GM21423 (cell line): ENCODE measurements at regions not wholly inside any gene's neighbourhood (a gene's known extent, or its start where the extent isn't known, plus 50 kb on each side); places are given as distances from the start of the nearest gene placed in this dataset.
"Not testable (repeated sequence)": the region's sequence is repeated elsewhere in the genome, so short reads cannot be mapped to it uniquely, and the experiment has no call there.

Source experiments
- ATAC-seq: cut with Tn5 transposase; IDR thresholded peaks from one replicate; pipeline ENCODE4 v1.9.1; 2021; ENCODE audit warnings: mild to moderate bottlenecking, moderate library complexity; ENCODE audit not compliant: unreplicated experiment

- ATAC-seq, result no peak
These were observed 134.1 kb upstream of the RXFP2 start for GRCh38 chr13:31605076-31605860.

- ATAC-seq, result not testable (repeated sequence)
These were observed 131.8 kb upstream of the RXFP2 start for GRCh38 chr13:31607531-31607930.

GRCh38 chr13:31608780-31609179 lies 130.5 kb upstream of the RXFP2 start:
- ATAC-seq, result not testable (repeated sequence)

- no peak for ATAC-seq
These were observed 128.9 kb upstream of the RXFP2 start for GRCh38 chr13:31610270-31610998.

GRCh38 chr13:31611214-31611613 lies 128.1 kb upstream of the RXFP2 start:
- no peak for ATAC-seq

- ATAC-seq, result no peak
These were observed 125.3 kb upstream of the RXFP2 start for GRCh38 chr13:31614073-31614472.

GRCh38 chr13:31614704-31615103 lies 124.6 kb upstream of the RXFP2 start:
- no peak for ATAC-seq

GRCh38 chr13:31625115-31625514 lies 114.2 kb upstream of the RXFP2 start:
- ATAC-seq, result no peak

- no peak for ATAC-seq
These were observed 112.1 kb upstream of the RXFP2 start for GRCh38 chr13:31627097-31627845.

GRCh38 chr13:31629085-31629780 lies 110.1 kb upstream of the RXFP2 start:
- no peak for ATAC-seq

- no peak for ATAC-seq
These were observed 108.3 kb upstream of the RXFP2 start for GRCh38 chr13:31631071-31631470.

GRCh38 chr13:31631746-31632145 lies 107.6 kb upstream of the RXFP2 start:
- no peak for ATAC-seq

- ATAC-seq, result no peak
These were observed 100.7 kb upstream of the RXFP2 start for GRCh38 chr13:31638577-31638976.

- ATAC-seq, result no peak
These were observed 99.7 kb upstream of the RXFP2 start for GRCh38 chr13:31639443-31640163.

GRCh38 chr13:31649766-31650165 lies 89.6 kb upstream of the RXFP2 start:
- no peak for ATAC-seq

GRCh38 chr13:31653730-31654129 lies 85.6 kb upstream of the RXFP2 start:
- no peak for ATAC-seq

GRCh38 chr13:31663880-31664585 lies 75.3 kb upstream of the RXFP2 start:
- no peak for ATAC-seq

- ATAC-seq, result no peak
These were observed 68.3 kb upstream of the RXFP2 start for GRCh38 chr13:31670831-31671617.

- no peak for ATAC-seq
These were observed 65.3 kb upstream of the RXFP2 start for GRCh38 chr13:31674051-31674450.
